Skin of body (tissue), 1 donor: ENCODE measurements at regions not wholly inside any gene's neighbourhood (a gene's known extent, or its start where the extent isn't known, plus 50 kb on each side); places are given as distances from the start of the nearest gene placed in this dataset.

Experiments
- DNase-seq: peaks from one replicate; lab custom pipeline; 2025; lab: John Stamatoyannopoulos, UW

DNA sequence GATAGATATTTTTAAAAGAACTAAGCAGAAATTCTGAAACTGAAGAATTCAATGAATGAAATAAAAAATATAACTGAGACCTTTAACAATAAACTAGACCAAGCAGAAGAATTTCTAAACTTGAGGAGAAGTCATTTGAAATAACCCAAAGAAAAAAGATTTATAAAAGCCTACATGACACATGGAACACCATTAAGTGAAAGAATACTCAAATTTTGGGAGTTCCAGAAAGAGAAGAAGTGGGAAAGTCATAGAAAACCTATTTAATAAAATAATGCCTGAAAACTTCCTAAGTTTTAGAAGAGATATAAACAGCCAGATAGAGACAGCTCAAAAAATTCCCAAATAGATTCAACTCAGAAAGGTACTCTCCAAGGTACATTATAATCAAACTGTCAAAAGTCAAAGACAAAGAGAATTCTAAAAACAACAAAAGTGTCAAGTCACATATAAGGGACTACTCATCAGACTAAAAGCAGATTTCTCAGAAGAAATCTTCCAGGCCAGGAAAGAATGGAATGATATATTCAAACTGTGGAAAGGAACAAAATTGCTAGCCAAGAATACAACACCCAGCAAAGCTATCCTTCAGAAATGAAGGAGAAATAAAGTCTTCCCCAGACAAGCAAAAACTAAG, 72.9 kb upstream of the GNAZ start:
- DNase-seq, result no peak

DNA sequence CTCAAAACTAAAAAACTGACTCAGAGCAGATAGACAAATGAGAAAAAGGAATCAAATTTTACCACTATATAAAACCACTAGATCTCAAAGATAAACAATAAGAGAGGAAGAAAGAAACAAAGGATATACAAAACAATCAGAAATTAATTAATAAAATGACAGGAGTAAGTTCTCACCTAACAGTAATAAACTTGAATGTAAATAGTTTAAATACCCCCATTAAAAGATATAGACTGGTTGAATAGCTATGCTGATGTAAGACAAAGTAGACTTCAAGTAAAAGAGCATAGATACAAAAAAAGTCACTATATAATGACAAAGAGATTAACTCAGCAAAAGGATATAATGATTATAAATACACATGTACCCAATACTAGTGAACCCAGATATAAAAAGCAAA, 72.3 kb upstream of the GNAZ start:
- no peak for DNase-seq

DNA sequence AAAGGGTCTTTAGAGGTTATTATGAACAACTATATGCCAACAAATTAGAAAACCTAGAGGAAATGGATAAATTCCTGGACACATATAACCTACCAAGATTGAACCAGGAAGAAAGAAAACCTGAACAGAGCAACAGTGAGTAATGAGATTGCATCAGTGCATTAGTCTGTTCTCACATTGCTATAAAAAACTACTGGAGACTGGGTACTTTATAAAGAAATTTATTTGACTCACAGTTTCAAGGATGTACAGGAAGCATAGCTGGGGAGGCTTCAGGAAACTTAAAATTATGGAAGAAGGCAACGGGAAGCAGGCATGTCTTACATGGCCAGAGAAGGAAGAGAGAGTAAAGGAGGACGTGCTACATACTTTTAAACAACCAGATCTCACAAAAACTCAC, 70.8 kb upstream of the GNAZ start:
- DNase-seq, result no peak

DNA sequence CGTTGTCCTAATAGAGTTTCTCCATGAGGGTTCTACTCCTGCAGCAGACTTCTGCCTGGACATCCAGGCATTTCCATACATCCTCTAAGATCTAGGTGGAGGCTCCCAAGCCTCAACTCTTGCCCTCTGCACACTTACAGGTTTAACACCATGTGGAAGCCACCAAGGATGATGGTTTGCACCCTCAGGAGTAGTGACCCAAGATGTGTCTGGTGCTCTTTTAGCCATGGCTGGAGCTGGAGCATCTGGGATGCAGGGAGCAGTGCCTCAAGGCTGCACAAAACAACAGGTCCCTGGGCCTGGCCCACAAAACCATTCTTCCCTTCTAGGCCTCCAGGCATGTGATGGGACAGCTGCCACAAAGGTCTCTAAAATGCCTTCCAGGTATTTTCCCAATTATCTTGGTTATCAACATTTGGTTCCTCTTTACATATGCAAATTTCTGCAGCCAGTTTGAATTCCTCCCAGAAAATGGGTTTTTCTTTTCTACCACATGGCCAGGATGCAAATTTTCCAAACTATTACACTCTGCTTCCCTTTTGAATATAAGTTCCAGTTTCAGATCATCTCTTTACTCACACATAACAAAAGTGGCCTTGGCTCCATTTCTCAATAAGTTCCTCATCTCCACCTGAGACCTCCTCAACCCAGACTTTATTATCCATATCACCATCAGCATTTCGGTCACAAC, 69.5 kb upstream of the GNAZ start:
- DNase-seq, result no peak

DNA sequence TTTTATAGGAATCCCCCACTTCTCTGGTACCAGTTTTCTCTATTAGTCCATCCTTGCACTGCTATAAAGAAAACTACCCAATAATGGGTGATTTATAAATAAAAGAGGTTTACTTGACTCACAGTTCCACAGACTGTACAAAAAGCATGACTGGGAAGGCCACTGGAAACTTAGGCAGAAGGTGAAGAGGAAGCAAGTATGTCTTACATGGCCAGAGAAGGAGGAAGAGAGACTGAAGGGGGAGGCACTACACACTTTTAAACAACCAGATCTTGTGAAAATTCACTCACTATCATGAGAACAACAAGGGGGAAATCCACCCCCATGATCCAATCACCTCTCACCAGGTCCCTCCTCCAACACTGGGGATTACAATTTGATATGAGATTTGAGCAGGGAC, 68.9 kb upstream of the GNAZ start:
- DNase-seq, result no peak

DNA sequence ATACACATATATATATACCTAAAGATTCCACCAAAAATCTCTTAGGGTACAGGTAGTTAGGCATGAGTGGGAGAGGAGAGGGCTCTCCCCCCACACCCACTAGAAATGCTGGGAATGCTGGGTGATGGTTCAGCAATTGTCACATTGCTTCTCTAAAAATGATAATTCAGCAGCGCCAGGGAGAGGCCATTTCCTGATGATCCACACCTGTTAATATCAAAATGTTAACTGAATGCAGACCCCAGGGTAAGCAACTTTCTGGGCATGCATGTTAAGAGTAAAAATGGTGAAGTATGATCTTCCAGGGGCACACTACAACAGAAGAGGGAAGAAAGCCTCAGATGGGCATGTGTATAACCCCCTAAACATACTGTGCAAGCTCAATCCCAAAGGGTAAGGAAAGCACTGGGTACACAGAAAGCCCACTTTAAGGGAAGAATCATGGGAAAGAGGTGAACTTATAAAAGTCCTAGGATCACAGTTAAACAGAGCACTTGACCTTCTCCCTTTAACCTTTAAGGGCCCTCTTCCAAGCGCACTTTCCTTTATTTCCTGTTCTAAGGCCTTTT, 67.6 kb upstream of the GNAZ start:
- DNase-seq, result no peak

DNA sequence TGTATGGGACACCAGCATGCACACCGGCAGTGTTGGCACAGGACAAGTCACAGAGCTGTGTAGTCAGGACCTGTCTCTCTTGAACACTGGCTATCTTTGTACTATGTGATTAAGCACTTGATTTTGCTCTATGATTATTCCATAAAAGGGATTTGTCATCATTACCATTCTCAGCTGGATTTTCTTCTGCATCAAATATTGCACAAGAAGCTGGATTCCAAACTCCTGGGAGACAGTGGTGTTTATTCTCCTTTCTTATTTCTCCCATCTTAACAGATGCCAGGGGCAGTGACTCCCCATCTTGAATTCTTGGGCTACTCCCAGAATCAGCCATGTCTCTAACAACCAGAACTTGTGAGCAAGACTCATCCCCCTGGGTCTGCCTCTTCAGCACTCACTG, 62.5 kb upstream of the GNAZ start:
- DNase-seq, result no peak

DNA sequence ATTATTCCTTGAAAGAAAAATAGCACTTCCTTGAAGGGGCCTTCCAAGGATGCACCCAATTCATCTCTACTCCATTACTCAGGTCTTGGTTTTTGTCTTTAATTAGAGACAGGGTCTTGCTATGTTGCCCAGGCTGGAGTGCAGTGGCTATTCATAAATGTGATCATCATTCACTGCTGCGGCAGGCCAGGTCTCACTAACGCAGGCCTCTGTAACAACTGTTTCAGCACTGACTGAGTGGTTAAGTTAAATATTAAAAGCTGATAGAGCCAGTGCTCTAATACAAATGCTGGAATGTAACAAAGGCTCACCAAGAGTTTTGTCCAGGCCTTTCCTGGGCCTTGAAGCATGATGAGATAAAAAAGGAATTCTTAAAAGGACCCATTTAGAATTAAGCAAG, 61.4 kb upstream of the GNAZ start:
- no peak for DNase-seq
